DOHH2 (cell line): ENCODE measurements at regions not wholly inside any gene's neighbourhood (a gene's known extent, or its start where the extent isn't known, plus 50 kb on each side); places are given as distances from the start of the nearest gene placed in this dataset.

Source experiments
- EZH2phosphoT487 ChIP-seq: fragments of 200-600 bp; sonication (generic); IDR thresholded peaks from 2 replicates; pipeline ENCODE4 v1.6.1; 2017; ENCODE audit warnings: borderline replicate concordance, mild to moderate bottlenecking, antibody characterized with exemption, low read length, moderate library complexity, mixed read lengths
- TF ChIP-seq, protein P1 (sequence below): fragments of 200-600 bp; sonication (generic); IDR thresholded peaks from one replicate; pipeline ENCODE4 v1.5.1; 2014; ENCODE audit warnings: antibody characterized with exemption, mild to moderate bottlenecking, low read depth, low read length; ENCODE audit not compliant: poor library complexity, severe bottlenecking

DNA sequence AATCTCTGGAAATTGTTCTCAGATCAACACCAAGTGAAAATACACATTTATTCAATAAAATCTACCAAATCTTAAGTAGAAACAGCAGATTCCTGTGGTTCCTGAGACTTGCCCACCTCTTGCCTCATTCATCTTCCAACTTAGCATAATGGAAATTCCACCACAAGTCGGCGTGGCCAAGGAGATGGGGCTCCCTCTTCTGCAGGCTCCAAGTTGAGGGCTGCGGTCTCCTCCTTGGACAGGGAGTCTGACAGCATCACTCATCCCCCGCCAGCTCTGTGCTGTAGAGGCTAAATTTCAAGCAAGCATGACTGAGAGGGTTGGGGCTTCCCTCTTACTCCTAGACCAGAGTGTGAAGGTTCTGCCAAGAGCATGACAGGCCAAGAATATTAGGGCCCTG is 273.7 kb downstream of the DIRAS2 start:
- TF ChIP-seq, protein P1, sequence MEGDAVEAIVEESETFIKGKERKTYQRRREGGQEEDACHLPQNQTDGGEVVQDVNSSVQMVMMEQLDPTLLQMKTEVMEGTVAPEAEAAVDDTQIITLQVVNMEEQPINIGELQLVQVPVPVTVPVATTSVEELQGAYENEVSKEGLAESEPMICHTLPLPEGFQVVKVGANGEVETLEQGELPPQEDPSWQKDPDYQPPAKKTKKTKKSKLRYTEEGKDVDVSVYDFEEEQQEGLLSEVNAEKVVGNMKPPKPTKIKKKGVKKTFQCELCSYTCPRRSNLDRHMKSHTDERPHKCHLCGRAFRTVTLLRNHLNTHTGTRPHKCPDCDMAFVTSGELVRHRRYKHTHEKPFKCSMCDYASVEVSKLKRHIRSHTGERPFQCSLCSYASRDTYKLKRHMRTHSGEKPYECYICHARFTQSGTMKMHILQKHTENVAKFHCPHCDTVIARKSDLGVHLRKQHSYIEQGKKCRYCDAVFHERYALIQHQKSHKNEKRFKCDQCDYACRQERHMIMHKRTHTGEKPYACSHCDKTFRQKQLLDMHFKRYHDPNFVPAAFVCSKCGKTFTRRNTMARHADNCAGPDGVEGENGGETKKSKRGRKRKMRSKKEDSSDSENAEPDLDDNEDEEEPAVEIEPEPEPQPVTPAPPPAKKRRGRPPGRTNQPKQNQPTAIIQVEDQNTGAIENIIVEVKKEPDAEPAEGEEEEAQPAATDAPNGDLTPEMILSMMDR, result no peak
- no peak for TF ChIP-seq EZH2phosphoT487
